Loucy (cell line): ENCODE measurements at regions not wholly inside any gene's neighbourhood (a gene's known extent, or its start where the extent isn't known, plus 50 kb on each side); places are given as distances from the start of the nearest gene placed in this dataset.

Experiments used
- H2AFZ ChIP-seq: fragments of 200-600 bp; sonication (generic); 2 replicates; pipeline ENCODE4 v1.6.0; 2016; ENCODE audit warnings: antibody characterized with exemption, mild to moderate bottlenecking, low read length, moderate library complexity
- H3F3A ChIP-seq: fragments of 200-600 bp; 2 replicates; pipeline ENCODE4 v1.6.0; 2016; ENCODE audit warnings: antibody characterized with exemption, low read depth, mild to moderate bottlenecking
- H3K27me3 ChIP-seq: fragments of 200-600 bp; sonication (generic); 2 replicates; pipeline ENCODE4 v1.6.1; 2014; ENCODE audit warnings: low read length, mild to moderate bottlenecking; ENCODE audit not compliant: insufficient read depth, poor library complexity, severe bottlenecking
- H3K36me3 ChIP-seq: fragments of 200-600 bp; sonication (generic); 2 replicates; pipeline ENCODE4 v1.6.1; 2016; ENCODE audit warnings: low read length; ENCODE audit not compliant: insufficient read depth
- H3K4me1 ChIP-seq: fragments of 200-600 bp; sonication (generic); 2 replicates; pipeline ENCODE4 v1.5.1; 2014; ENCODE audit warnings: low read length, mild to moderate bottlenecking; ENCODE audit not compliant: insufficient read depth, poor library complexity, severe bottlenecking
- H3K4me2 ChIP-seq: fragments of 200-600 bp; sonication (generic); 2 replicates; pipeline ENCODE4 v1.6.0; 2014; ENCODE audit warnings: antibody characterized with exemption, low read length, low read depth, mild to moderate bottlenecking; ENCODE audit not compliant: poor library complexity, severe bottlenecking
- H3K4me3 ChIP-seq: fragments of 200-600 bp; sonication (generic); 2 replicates; pipeline ENCODE4 v1.5.1; 2014; ENCODE audit warnings: low read length, mild to moderate bottlenecking, mixed read lengths; ENCODE audit not compliant: poor library complexity, severe bottlenecking
- H3K79me2 ChIP-seq: fragments of 200-600 bp; sonication (generic); 2 replicates; pipeline ENCODE4 v1.6.1; 2014; ENCODE audit warnings: low read length; ENCODE audit not compliant: insufficient read depth
- H3K9ac ChIP-seq: fragments of 200-600 bp; sonication (generic); 2 replicates; pipeline ENCODE4 v1.6.0; 2014; ENCODE audit warnings: mild to moderate bottlenecking, low read depth, low read length, moderate library complexity; ENCODE audit not compliant: poor library complexity, severe bottlenecking
- H3K9me2 ChIP-seq: fragments of 200-600 bp; sonication (generic); replicated peaks from 2 replicates; pipeline ENCODE4 v1.6.1; 2016; ENCODE audit warnings: low read depth, low read length, mixed read lengths
- H3K9me3 ChIP-seq: fragments of 200-600 bp; sonication (generic); 2 replicates; pipeline ENCODE4 v1.6.1; 2014; ENCODE audit warnings: mild to moderate bottlenecking, antibody characterized with exemption, low read length, low read depth; ENCODE audit not compliant: insufficient read depth
- H4K20me1 ChIP-seq: fragments of 200-600 bp; sonication (generic); 2 replicates; pipeline ENCODE4 v1.6.0; 2014; ENCODE audit warnings: antibody characterized with exemption, low read length, mild to moderate bottlenecking; ENCODE audit not compliant: insufficient read depth, poor library complexity, severe bottlenecking
- CTCF ChIP-seq: fragments of 200-600 bp; sonication (generic); conservative IDR thresholded peaks from 2 replicates; pipeline ENCODE4 v1.5.1; 2014; ENCODE audit warnings: mild to moderate bottlenecking, antibody characterized with exemption, low read length
- EZH2phosphoT487 ChIP-seq: fragments of 200-600 bp; IDR thresholded peaks from 2 replicates; pipeline ENCODE4 v1.6.1; 2018; ENCODE audit warnings: antibody characterized with exemption, mild to moderate bottlenecking, moderate library complexity, borderline replicate concordance

GRCh38 chr11:70861559-70861958 lies 390.8 kb downstream of the SHANK2 start:
- TF ChIP-seq EZH2phosphoT487, result no peak
- peaks cover 20% of the 10 kb centered on the region; the same call in 1 of the 2 replicates for H3K9me3 ChIP-seq
- H3K9me2 ChIP-seq, result no peaks in the 10 kb centered on the region
- no peaks in the 10 kb centered on the region for H3K27me3 ChIP-seq
- H3K36me3 ChIP-seq, result no peaks in the 10 kb centered on the region
- no peaks in the 10 kb centered on the region for H3K79me2 ChIP-seq
- H2AFZ ChIP-seq, result no peak overlapping the region
- H4K20me1 ChIP-seq, result no peaks in the 10 kb centered on the region
- no peak overlapping the region for H3K9ac ChIP-seq
- H3K4me3 ChIP-seq, result no peak overlapping the region
- H3K4me1 ChIP-seq, result no peaks in the 10 kb centered on the region
- H3F3A ChIP-seq, result no peaks in the 10 kb centered on the region
- H3K4me2 ChIP-seq, result no peak overlapping the region

- H3K4me2 ChIP-seq, result no peak overlapping the region
- no peaks in the 10 kb centered on the region for H4K20me1 ChIP-seq
- H2AFZ ChIP-seq, result no peak overlapping the region
- no peaks in the 10 kb centered on the region for H3K9me2 ChIP-seq
- H3K9me3 ChIP-seq, result peaks cover 22% of the 10 kb centered on the region; the same call in 1 of the 2 replicates
- no peaks in the 10 kb centered on the region for H3K4me1 ChIP-seq
- no peaks in the 10 kb centered on the region for H3K27me3 ChIP-seq
- H3K36me3 ChIP-seq, result no peaks in the 10 kb centered on the region
- no peak for TF ChIP-seq CTCF
- TF ChIP-seq EZH2phosphoT487, result no peak
- H3K9ac ChIP-seq, result no peak overlapping the region
- H3F3A ChIP-seq, result no peaks in the 10 kb centered on the region
- no peaks in the 10 kb centered on the region for H3K79me2 ChIP-seq
- no peak overlapping the region for H3K4me3 ChIP-seq
These were observed 390.3 kb downstream of the SHANK2 start for GRCh38 chr11:70862093-70862492.

- TF ChIP-seq EZH2phosphoT487 (no peak), CTCF (no peak)
- no peaks in the 10 kb centered on the region for H3K4me1 ChIP-seq
These were observed 389.2 kb downstream of the SHANK2 start for GRCh38 chr11:70863186-70863585.

GRCh38 chr11:70863993-70864392 lies 388.4 kb downstream of the SHANK2 start:
- Histone ChIP-seq H3K4me3 (no peak overlapping the region), H3K4me2 (no peak overlapping the region), H3K79me2 (no peaks in the 10 kb centered on the region), H3K9ac (no peak overlapping the region), H4K20me1 (no peaks in the 10 kb centered on the region), H3K36me3 (no peaks in the 10 kb centered on the region), H3K9me3 (peaks cover 26% of the 10 kb centered on the region; the same call in 1 of the 2 replicates), H3K9me2 (no peaks in the 10 kb centered on the region), H3K27me3 (no peaks in the 10 kb centered on the region), H3F3A (no peaks in the 10 kb centered on the region), H2AFZ (no peak overlapping the region), H3K4me1 (no peaks in the 10 kb centered on the region)
- no peak for TF ChIP-seq CTCF
- no peak for TF ChIP-seq EZH2phosphoT487

More at GRCh38 chr11:70863186-70863585, 389.2 kb downstream of the SHANK2 start:
- peaks cover 24% of the 10 kb centered on the region; the same call in 1 of the 2 replicates for H3K9me3 ChIP-seq
- no peaks in the 10 kb centered on the region for H3K27me3 ChIP-seq
- no peak overlapping the region for H3K4me2 ChIP-seq
- no peaks in the 10 kb centered on the region for H4K20me1 ChIP-seq
- H3K79me2 ChIP-seq, result no peaks in the 10 kb centered on the region
- H3K9me2 ChIP-seq, result no peaks in the 10 kb centered on the region
- no peak overlapping the region for H2AFZ ChIP-seq
- H3K4me3 ChIP-seq, result no peak overlapping the region
- H3K9ac ChIP-seq, result no peak overlapping the region
- no peaks in the 10 kb centered on the region for H3F3A ChIP-seq
- no peaks in the 10 kb centered on the region for H3K36me3 ChIP-seq
